ENCODE measurements at regions not wholly inside any gene's neighbourhood (a gene's known extent, or its start where the extent isn't known, plus 50 kb on each side); places are given as distances from the start of the nearest gene placed in this dataset.

- intact Hi-C loops (cut with DNase I; ENCODE audit: low total_unique reads), result no loop called here
- 18 to 19% methylated on average over 5 of the region's 5 CpGs for WGBS, 2 donors
- no peak for DNase-seq
Measured at GRCh38 chrX:78886550-78886949, 58.6 kb upstream of the P2RY10 start.

More at GRCh38 chrX:78886550-78886949, 58.6 kb upstream of the P2RY10 start:
- no peak overlapping the region for H3K4me3 ChIP-seq
- H3K36me3 ChIP-seq (ENCODE audit: low read depth, missing control alignments), result no peaks in the 10 kb centered on the region
- no peaks in the 10 kb centered on the region for H3K27me3 ChIP-seq
- H3K27ac ChIP-seq, result no peak overlapping the region
- H3K9me3 ChIP-seq, result no peaks in the 10 kb centered on the region
- TF ChIP-seq CTCF (IDR thresholded peaks at IDR 0.05) (peak in 1 of 3 experiments; percentile 21), POLR2A (IDR thresholded peaks at IDR 0.05) (no peak)
- H3K4me1 ChIP-seq, result no peaks in the 10 kb centered on the region

Data from testis (tissue), 2 donors.